Nephron progenitor cell (in vitro differentiated cells): ENCODE measurements at regions not wholly inside any gene's neighbourhood (a gene's known extent, or its start where the extent isn't known, plus 50 kb on each side); places are given as distances from the start of the nearest gene placed in this dataset.
"Not testable (repeated sequence)": the region's sequence is repeated elsewhere in the genome, so short reads cannot be mapped to it uniquely, and the experiment has no call there.

ENCODE experiments used
- DNase-seq: peaks from one replicate; pipeline ENCODE4 v3.0.0; 2021
- H3K27ac Mint-ChIP-seq: 2 replicates; pipeline ENCODE4 v1.8.0; 2021; ENCODE audit warnings: mild to moderate bottlenecking, moderate library complexity, mixed read lengths
- H3K27me3 Mint-ChIP-seq: 2 replicates; pipeline ENCODE4 v1.8.0; 2021; ENCODE audit warnings: mild to moderate bottlenecking, low read depth, mixed read lengths; ENCODE audit not compliant: poor library complexity
- H3K36me3 Mint-ChIP-seq: 2 replicates; pipeline ENCODE4 v1.8.0; 2021; ENCODE audit warnings: low read depth, mixed read lengths
- H3K4me1 Mint-ChIP-seq: 2 replicates; pipeline ENCODE4 v1.8.0; 2021; ENCODE audit warnings: mixed read lengths
- H3K4me3 Mint-ChIP-seq: 2 replicates; pipeline ENCODE4 v1.8.0; 2021; ENCODE audit warnings: mild to moderate bottlenecking, moderate library complexity, mixed read lengths
- H3K9me3 Mint-ChIP-seq: 2 replicates; pipeline ENCODE4 v1.8.0; 2021; ENCODE audit warnings: mild to moderate bottlenecking, moderate library complexity, mixed read lengths
- TF ChIP-seq, protein P1 (sequence below): fragments of 200-600 bp; sonication (generic); IDR thresholded peaks from 2 replicates; pipeline ENCODE4 v1.5.0; 2021; ENCODE audit warnings: antibody characterized with exemption

- TF ChIP-seq, protein P1, sequence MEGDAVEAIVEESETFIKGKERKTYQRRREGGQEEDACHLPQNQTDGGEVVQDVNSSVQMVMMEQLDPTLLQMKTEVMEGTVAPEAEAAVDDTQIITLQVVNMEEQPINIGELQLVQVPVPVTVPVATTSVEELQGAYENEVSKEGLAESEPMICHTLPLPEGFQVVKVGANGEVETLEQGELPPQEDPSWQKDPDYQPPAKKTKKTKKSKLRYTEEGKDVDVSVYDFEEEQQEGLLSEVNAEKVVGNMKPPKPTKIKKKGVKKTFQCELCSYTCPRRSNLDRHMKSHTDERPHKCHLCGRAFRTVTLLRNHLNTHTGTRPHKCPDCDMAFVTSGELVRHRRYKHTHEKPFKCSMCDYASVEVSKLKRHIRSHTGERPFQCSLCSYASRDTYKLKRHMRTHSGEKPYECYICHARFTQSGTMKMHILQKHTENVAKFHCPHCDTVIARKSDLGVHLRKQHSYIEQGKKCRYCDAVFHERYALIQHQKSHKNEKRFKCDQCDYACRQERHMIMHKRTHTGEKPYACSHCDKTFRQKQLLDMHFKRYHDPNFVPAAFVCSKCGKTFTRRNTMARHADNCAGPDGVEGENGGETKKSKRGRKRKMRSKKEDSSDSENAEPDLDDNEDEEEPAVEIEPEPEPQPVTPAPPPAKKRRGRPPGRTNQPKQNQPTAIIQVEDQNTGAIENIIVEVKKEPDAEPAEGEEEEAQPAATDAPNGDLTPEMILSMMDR, result no peak
- Mint-ChIP-seq H3K36me3 (no peaks in the 10 kb centered on the region), H3K4me1 (no peaks in the 10 kb centered on the region), H3K9me3 (peaks cover 4% of the 10 kb centered on the region), H3K27me3 (peaks cover 36% of the 10 kb centered on the region), H3K4me3 (no peak overlapping the region), H3K27ac (no peak overlapping the region)
- no peak for DNase-seq
These were observed 281.9 kb upstream of the ASIC2 start for GRCh38 chr17:33574942-33575445.

GRCh38 chr17:33579740-33580139 lies 286.6 kb upstream of the ASIC2 start:
- not testable (repeated sequence) for H3K9me3 Mint-ChIP-seq, H3K4me3 Mint-ChIP-seq, H3K27ac Mint-ChIP-seq, H3K36me3 Mint-ChIP-seq, DNase-seq, H3K4me1 Mint-ChIP-seq, H3K27me3 Mint-ChIP-seq

DNA sequence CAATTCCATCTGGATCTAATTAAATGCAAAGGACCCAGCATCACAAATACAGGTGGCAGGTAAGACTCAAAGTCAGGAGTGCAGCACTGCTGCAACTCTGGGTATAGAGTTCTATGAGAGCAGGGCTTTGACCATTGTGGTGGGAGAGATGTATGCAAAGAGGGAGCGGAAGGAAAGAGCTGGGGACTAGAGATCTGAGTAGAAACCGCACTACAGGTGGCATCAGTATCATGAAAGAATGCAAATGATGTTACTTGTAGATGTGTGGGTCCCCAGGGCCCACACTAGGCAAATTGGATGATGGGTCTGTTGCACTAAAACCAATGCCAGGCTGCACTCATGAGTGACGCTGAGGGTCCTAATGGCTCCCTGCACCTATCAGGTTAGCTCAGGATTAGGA lies 287.1 kb upstream of the ASIC2 start:
- DNase-seq, result no peak
- peaks cover 11% of the 10 kb centered on the region for H3K27me3 Mint-ChIP-seq
- H3K4me1 Mint-ChIP-seq, result no peaks in the 10 kb centered on the region
- no peak overlapping the region for H3K4me3 Mint-ChIP-seq
- H3K9me3 Mint-ChIP-seq, result peaks cover 4% of the 10 kb centered on the region
- no peak overlapping the region for H3K27ac Mint-ChIP-seq
- H3K36me3 Mint-ChIP-seq, result no peaks in the 10 kb centered on the region
- TF ChIP-seq, protein P1, result no peak

DNA sequence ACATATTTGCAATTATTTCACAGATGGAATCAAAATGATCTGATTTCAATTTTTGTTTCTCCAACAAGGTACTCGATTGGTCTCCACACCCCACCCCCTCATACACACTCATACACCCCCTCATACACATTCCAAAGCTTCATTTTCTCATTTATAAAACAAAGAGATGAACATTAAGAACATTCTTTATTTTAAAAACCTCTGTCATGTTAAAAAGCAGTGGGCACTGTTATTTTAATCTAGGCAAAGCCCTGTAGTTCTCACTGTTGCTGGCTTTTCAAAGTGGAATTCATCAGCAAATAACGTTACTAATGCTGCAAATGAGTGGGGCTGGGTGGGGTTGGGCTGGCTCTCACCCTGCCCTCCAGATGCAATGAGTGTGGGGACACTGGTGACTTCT lies 289.6 kb upstream of the ASIC2 start:
- TF ChIP-seq, protein P1, result no peak
- Mint-ChIP-seq H3K4me3 (no peak overlapping the region), H3K9me3 (peaks cover 4% of the 10 kb centered on the region), H3K27me3 (peaks cover 8% of the 10 kb centered on the region), H3K36me3 (no peaks in the 10 kb centered on the region), H3K4me1 (no peaks in the 10 kb centered on the region), H3K27ac (no peak overlapping the region)
- no peak for DNase-seq

DNA sequence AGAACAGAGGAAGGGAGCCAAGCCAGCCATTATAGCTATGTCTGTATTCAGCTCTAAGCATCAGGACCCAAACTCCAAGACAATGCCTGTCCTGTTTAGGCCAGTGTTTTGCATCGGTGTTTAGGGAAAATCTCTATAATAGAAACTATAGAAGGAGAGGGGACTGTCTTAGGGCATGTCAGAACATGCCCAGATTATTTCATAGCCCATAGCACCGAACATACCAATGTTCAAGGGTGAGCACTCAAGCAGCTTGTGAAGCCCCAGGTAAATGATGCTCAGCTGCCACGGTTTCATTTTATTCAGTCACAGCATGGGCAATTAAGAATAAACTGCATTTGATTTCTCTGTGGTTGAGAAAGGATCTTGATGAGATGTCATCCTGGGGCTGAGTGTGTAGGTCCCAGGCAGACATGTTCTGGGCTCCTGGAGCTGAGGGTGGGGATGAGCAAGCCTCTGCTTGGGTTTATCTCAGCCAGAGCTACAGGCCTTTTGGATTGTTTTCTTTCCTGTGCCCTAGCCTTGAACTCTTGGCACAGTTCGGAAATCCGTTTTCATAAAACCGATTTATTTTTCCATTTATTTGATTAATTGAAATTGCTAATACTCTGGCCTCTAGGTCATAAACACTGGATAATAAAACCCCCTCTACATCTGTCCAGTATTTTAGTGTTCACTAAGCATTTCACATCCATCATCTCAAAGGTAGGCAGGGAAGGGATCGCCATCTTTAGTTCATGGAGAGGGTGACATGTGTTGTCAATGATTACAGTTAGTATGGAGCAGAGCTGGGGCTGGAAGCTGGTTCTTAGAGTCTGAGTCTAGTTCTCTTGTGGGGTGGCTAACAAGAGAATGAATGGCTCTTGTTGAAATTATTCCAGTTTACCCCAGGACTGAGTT lies 290.7 kb upstream of the ASIC2 start:
- no peak overlapping the region for H3K27ac Mint-ChIP-seq
- DNase-seq, result no peak
- H3K27me3 Mint-ChIP-seq, result peaks cover 6% of the 10 kb centered on the region
- no peaks in the 10 kb centered on the region for H3K36me3 Mint-ChIP-seq
- peaks cover 4% of the 10 kb centered on the region for H3K9me3 Mint-ChIP-seq
- TF ChIP-seq, protein P1, result no peak
- H3K4me3 Mint-ChIP-seq, result no peak overlapping the region
- peaks cover 4% of the 10 kb centered on the region for H3K4me1 Mint-ChIP-seq

DNA sequence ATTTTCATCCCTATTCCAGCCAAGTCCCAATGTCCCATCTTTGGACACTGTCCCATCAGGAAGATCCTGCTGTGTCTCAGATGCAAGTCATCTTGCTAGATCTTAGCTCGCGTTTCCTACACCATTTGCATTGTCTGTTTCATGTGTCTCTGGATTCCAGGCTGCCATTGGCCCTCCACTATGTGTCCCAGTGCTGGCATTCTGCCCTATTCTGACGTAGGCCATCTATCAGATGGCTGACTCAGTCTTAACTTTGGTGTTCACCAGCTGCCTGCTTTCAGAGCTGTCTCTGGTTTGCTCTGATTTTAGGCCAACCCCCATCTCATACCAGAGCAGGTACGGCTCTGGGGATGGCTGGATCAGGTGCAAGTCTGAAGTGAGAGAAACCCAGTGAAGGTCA lies 300.9 kb upstream of the ASIC2 start:
- Mint-ChIP-seq H3K9me3 (no peaks in the 10 kb centered on the region), H3K4me3 (no peak overlapping the region), H3K4me1 (no peaks in the 10 kb centered on the region), H3K27ac (no peak overlapping the region), H3K27me3 (peaks cover 54% of the 10 kb centered on the region), H3K36me3 (no peaks in the 10 kb centered on the region)
- DNase-seq, result no peak
- TF ChIP-seq, protein P1, result no peak
